ENCODE measurements at regions not wholly inside any gene's neighbourhood (a gene's known extent, or its start where the extent isn't known, plus 50 kb on each side); places are given as distances from the start of the nearest gene placed in this dataset.
"Not testable (repeated sequence)": the region's sequence is repeated elsewhere in the genome, so short reads cannot be mapped to it uniquely, and the experiment has no call there.

DNA sequence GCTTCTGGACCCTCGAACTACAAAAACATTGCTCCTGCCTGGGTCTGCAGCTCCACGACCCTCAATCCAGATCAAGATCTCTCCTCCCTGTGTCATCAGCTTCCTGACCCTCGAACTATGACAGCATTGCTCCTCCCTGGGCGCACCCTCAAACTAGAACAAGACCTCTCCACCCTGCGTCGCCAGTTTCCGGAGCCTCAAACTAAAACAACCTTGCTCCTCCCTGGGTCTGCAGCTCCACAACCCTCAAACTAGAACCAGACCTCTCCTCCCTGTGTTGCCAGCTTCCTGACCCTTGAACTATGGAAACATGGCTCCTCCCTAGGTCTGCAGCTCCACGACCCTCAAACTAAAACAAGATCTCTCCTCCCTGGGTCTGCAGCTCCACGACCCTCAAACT is 339.7 kb upstream of the SULF2 start:
- DNase-seq (ENCODE audit: low spot score in 2 of 2) (no peak), FAIRE-seq (no peak)

DNA sequence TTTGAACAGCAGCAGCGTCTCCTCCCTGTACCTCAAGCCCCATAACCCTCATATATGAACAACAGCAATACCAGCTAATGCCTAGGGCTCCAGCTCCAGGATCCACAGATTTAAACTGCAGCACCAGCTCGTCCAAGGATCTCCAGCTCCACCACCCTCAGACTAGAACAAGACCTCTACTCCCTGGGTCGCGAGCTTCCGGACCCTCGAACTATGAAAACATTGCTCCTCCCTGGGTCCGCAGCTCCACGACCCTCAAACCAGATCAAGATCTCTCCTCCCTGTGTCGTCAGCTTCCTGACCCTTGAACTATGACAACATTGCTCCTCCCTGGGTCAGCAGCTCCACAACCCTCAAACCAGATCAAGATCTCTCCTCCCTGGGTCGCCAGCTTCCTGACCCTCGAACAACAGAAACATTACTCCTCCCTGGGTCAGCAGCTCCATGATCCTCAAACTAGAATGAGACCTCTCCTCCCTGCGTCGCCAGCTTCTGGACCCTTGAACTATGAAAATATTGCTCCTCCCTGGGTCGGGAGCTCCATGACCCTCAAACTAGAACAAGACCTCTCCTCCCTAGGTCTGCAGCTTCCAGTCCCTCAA is 339.0 kb upstream of the SULF2 start:
- DNase-seq (ENCODE audit: low spot score in 2 of 2) (no peak), FAIRE-seq (no peak)

DNA sequence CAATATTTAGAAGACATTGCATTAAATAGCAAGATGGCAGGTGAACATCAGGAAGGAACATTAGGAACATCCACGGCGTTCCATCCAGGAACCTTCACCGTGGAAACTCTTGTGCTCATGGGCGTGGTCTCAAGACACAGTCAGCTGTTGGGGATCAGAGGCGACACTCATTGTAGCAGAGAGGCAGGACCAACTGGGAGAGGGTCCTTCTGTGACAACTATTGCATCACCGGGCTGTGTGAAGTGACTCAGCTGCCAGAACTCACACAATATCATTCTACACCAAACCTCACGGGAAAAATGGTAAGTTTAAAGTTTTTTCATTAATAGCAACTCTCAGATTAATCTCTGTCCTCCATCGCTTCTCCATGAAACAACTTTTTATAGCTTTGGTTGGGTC is 334.8 kb upstream of the SULF2 start:
- no peak for FAIRE-seq
- no peak for DNase-seq (ENCODE audit: low spot score in 2 of 2)

DNA sequence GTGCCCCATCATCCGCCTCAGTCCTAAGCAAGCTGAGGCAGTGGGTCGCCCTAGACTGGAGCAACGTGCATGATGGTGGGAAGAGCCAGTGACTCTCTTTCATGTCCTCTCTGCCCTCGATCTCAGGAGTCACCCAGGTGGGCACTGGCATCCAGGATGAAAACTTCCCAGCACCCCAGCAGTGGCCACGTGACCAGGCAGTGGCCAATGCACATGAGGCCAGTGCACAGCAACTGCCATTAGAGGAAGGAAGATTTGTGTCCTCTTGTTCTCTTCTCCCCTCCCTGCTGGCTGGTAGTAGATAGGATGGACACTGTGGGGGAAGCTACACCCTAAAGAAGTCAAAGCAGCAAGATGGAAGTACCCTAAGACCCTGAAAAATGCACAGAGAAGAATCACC is 334.1 kb upstream of the SULF2 start:
- not testable (repeated sequence) for DNase-seq (ENCODE audit: low spot score in 2 of 2); FAIRE-seq

DNA sequence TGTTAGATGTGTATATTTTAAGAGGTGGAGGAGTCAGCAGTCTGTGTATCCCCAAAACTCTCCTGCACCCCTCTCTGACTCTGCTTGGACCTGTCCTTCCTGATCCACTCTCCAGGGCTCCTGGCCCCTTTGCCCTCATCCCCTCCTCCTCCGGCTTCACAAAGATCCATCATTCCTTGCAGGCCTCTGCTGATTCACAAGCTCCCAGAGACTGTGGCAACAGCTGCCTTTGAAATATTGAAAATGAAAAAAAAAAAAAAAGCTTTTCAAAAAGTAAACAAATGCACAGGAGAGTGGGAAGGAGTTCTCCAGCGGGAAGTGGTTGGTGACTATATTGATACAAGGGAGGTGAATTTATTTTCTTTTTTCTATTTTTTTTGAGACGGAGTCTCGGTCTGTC is 330.2 kb upstream of the SULF2 start:
- DNase-seq (ENCODE audit: low spot score in 2 of 2) (no peak), FAIRE-seq (no peak)

DNA sequence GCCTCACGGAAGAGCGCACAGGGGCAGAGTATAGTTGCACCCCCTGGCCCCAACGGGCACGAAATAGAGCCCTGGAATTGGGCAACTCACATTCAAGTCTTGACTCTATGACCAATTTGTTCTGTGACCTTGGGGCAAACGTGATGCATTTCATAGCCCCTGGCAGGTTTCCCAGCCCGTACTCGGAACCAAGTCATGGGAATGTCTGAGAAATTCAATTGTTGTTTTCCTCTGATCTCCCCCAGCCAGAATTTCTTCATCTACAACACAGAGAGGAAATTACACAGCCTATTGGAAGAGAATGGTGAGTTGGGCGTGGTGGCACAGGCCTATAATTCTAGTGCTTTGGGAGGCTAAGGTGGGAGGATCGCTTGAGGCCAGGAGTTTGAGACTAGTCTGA is 322.3 kb upstream of the SULF2 start:
- FAIRE-seq (no peak), DNase-seq (ENCODE audit: low spot score in 2 of 2) (no peak)

DNA sequence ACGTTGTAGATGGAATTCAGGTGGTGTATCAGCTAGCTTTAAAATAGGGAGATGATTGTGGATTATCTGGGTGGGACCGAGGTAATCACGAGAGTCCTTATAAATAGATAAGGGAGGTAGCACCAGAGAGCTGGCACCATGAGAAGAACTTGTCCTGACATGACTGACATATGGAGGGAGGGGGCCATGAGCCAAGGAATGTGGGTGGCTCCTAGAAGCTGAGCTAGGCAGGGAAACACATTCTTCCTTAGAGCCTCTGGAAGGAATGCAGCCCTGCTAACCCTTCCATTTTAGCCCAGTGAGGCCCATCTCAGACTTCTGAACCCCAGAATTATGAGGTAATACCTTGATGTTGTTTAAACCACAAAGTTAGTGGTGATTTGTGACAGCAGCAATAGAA is 321.1 kb upstream of the SULF2 start:
- no peak for DNase-seq (ENCODE audit: low spot score in 2 of 2)
- FAIRE-seq: no peak

DNA sequence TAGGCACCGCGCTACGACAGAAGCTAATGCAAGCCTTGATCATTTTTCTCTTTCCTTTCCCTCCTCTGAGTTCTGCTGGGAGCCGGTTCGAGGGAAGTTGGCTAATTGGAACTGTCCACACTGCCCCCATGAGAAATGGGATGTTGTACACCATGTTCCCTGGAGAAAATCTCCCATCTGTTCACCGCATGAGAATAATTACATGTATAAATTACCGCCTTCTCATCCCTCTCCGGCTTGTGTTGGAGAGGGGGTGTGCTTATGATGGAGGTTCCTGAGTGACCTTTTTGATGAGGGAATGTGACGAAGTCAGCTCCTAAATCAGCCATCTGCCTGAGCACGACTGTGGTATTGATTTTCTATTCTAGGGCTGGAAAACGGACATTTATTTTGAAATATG is 320.2 kb upstream of the SULF2 start:
- DNase-seq (ENCODE audit: low spot score in 2 of 2) (no peak), FAIRE-seq (no peak)

DNA sequence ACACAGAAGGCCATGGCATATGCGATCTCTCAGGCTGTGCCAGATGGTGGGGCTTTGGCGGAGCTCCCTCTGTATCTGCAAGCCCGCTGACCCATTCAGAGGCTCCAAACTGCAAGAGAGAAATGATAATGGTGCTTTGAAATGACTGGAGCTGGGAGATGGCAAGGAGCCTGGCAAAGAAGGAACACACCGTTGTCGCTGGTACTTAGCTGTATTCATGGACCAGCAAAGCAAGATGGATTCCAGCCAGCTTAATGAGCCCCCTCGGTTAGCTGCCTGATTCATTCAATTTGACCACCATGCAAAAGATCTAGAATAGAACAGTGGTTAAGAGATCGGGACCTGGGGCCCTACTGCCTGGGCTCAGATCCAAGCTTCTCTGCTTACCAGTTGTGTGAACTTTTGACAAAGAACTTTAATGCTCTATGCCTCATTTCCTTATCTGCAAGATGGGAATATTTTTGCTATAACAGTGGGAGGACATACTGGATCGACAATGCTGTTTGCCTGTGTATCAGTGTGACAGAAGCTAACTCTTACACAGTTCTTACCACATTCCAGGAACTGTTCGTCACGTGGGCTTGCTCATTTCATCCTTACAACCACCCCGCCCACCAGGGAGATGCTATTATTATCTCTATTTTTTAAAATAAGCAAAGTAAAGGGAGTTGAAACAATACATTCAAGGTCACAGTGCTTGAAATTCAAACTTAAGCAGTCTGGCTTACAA is 317.8 kb upstream of the SULF2 start:
- no peak for FAIRE-seq

DNA sequence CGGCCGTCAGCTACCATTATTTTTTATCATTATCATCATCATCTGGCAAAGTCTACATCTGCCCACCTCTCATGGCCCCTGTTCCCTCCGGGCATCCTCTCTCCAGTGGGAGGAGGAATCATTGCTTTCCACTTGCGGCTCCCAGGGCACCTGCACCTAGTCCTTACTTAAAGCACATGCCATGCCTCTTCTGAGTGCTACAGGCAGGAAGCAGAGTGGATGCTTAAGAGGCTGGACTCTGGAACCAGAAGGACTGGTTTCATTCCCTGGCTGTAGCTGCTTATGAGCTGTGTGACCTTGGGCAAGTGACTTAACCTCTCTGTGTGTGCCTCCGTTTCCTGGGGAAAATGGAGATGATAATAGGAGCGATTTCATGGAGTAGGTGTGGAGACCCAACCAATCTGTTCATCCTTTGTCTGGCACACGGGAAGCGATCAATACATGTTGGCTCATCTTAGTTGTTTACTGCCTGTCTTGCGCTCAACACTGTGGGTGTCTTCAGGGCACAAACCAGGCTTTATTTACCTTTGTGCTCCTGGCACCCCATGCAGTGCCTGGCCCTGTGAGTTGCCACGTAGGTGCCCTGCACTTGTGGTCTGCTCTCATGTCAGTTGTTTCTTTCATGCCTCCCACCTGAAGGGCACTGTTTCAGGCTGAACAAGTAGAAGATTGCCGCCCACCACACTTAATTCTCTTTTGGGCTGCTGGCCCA is 317.0 kb upstream of the SULF2 start:
- DNase-seq (ENCODE audit: low spot score in 2 of 2): no peak
- FAIRE-seq: no peak

More for the DNA sequence above, 317.8 kb upstream of the SULF2 start:
- no peak for DNase-seq (ENCODE audit: low spot score in 2 of 2)

DNA sequence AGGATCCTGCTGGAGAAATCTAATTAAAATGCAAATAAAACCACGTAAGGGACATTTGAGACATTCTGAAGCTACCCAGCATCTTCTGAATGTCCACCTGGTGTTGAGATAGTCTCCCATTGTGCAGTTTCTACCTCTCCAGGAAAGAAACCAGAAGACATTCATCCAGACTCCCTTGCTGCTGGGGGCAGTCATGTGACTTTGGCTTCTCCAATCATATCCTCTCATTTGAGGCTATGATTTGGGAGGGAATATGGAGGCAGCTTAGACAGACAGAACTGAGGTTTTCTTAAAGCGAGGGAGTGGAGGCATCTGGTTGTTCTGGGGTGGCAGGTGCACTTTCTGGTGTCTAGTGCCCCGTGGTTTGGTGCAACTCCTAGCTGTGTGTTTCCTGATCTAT is 315.2 kb upstream of the SULF2 start:
- FAIRE-seq: no peak
- no peak for DNase-seq (ENCODE audit: low spot score in 2 of 2)

DNA sequence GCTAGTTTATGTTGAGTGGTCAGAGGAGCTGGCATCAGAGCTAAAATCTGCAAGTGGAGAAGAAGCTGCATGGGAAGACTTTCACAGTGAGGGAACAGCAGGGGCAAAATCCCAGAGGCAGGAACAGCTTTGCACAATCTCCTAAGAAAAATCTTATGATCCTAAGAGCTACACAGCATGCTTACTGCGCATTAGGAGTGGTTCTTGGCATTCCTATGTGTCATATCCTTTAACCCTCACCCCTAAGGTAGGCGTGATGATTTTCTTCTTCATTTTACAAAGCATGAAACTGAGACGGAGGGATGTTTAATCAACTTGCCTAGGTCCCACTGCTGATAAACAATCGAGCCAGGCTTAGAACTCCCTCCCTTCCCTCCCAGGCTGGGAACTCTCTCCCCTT is 313.6 kb upstream of the SULF2 start:
- FAIRE-seq (no peak), DNase-seq (ENCODE audit: low spot score in 2 of 2) (no peak)

DNA sequence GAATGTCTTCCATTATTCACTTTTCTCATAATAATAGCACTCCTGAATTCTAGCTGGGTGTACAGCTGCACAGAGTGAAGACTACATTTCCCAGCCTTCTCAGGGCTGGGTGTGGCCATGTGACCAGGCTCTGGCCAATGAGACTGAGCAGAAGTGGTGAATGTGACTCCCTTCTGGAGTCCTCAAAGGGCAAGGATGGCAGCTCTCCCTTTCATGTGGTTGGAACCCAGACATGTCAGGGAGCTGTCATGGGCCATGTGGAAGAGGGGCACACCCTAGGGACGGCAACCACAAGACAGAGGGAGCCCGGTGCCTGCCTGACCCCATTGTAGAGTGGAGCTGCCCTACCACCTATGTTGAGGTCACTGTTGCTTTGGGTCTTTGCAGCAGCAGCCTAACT is 312.8 kb upstream of the SULF2 start:
- DNase-seq (ENCODE audit: low spot score in 2 of 2) (no peak), FAIRE-seq (no peak)

DNA sequence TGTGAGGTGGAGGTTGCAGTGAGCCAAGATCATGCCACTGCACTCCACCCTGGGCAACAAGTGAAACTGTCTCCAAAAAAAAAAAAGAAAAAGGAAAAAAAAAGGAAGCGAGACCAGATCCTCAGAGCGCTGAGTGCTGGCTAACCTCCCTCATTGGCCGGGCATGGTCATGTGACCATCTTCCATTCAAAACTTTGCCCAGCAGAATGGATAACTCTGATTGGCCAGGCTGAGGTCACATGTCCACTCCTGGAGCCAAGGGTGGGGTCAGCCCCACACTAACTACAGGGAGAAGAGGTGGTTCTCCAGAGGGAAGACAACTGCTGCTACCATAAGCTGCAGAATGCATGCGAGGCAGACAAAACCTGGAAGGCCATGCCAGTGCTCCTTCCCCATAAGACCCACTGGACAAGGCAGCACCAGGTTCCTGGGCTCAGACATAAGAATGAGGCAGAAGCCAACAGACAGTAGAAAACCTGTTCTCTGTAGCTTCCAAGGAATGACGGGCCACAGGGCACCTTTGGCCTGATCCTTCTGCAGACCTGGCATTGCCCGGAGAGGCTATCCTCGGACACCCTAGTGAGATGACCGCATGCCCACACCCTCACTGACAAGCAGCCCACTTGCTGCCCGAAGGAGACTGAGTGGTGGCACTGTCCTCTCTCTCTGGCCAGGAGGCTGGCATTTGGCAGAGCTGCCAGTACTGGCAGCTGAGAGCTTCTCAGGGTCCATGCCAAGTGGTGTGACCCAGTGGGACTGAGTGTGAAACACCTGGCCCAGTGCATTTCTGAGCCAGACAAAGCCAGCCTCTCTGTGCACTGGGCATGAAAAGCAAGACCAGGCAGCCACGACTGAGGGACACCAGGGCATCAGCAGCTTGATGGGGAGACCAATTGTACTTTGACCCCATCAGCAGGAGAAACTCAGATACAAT is 311.9 kb upstream of the SULF2 start:
- FAIRE-seq (no peak), DNase-seq (ENCODE audit: low spot score in 2 of 2) (no peak)

DNA sequence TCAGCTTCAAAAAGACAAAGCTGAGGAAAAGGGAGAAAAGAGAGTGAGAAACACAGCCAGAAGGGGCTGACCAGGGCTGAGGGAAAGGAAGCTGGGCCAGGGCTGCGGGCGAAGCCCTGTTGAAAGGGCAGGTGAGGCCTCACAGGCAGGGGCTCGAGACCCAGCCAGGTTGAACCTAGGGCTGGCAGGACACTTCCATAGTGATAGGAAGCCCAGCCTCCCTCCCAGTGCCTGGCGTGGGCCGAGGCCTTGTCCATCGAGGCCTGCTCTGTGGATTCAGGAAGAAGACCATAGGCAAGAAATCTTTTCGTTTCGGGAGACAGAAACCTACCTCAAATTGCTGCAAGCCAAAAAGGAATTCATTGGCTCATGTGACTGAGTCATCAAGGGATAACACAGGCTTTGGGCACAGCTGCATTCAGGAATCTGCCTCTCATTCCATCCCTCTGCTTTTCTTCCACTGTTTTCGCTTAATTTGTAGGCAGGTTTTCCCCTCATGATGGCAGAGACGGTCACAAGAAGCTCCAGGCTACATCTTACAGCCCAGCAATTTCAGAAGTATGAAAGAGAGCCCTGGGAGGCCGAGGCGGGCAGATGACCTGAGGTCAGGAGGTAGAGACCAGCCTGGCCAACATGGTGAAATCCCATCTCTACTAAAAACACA is 311.1 kb upstream of the SULF2 start:
- no peak for FAIRE-seq
- no peak for DNase-seq (ENCODE audit: low spot score in 2 of 2)

DNA sequence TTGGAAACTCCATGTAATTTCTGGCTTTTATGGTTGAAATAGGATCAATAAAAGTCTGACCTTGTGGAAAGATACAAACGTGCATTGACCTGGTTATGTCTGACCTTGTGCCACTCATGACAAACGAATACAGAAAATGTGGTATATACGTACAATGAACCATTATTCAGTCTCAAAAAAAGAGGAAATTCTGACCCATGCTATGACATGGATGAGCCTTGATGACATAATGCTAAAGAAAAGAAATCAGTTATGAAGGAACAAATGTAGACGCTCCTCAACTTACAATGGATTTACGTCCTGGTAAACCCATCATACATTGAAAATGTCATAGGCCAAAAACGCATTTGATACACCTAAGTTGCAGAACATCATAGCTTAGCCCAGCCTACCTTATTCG is 309.7 kb upstream of the SULF2 start:
- no peak for DNase-seq (ENCODE audit: low spot score in 2 of 2)
- FAIRE-seq: no peak

DNA sequence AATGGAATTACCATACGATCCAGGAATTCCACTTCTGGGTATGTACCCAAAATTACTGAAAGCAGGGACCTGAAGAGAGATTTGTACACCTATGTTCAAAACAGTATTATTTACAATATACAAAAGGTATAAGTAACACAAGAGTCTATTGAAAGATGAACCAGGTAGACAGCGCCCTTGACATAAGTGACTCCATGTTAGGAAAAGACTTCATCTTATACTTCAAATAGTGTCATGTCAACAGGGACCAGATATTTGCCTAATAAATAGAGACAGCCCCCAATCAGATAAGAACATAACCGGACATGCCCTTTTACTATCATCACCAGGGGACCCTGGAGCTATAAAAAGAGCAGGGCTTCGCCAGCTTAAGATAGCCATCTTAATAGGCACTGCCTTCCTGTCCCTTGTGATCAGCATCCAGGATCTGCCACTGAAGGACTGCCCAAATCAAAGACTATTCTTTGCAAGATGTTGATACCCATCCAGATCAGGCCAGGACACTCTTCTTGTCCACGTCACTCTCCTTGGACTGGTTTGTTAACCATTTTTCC is 309.0 kb upstream of the SULF2 start:
- no peak for FAIRE-seq

DNA sequence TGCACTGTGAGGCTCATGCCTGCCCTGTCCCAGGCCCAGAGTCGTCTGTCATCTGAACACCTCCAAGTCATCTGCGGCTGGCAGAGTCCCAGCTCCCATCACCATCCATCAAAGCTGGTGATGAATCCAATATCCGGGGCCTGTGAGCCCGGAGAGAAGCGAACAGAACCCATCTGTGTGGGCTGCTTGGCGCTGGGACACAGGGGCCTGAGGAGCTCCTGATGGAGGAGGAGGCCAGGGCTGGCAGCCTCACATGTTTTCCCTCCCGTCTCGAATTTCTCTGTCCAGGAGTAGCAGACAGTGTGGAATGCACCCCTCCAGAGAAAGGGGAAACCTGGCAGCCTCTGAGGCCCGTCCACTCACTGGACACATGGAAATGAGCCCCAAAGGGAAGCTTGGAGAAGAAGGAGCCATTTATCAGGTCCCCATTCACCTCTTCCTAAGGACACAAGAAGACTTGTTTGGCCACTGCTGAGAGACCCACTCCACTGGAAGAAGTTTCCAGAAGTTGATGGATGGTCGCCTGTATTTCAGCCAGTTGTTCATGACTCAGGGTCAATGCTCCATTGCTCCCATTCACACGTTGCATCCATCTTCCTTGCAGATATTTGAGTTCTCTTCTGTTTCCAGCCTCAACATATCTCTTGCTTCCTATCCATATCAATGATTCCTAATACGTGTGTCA is 307.5 kb upstream of the SULF2 start:
- DNase-seq (ENCODE audit: low spot score in 2 of 2) (no peak), FAIRE-seq (no peak)

More for the DNA sequence above, 309.0 kb upstream of the SULF2 start:
- DNase-seq (ENCODE audit: low spot score in 2 of 2): no peak

DNA sequence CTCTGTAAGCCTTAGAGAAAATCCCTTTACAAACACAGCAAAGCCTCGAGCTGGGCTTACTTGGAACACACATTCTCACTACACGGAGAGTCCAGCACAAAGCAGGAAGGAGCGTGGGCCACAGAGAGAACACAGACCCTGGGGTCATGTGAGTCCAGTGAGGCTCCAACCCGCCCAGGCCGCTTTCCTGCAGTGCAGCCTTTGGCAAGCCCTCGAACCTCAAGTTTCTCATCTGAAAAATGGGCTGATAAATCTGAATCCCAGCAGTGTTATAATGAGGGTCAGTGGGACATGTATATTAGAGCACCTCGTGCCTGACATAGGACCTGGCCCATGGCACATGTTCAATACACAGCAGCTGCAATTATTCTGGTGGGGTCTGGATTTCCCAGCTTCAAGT is 305.5 kb upstream of the SULF2 start:
- FAIRE-seq: no peak
- no peak for DNase-seq (ENCODE audit: low spot score in 2 of 2)

Data from frontal cortex (tissue), 3 donors.